SK-N-SH (cell line): ENCODE measurements at regions not wholly inside any gene's neighbourhood (a gene's known extent, or its start where the extent isn't known, plus 50 kb on each side); places are given as distances from the start of the nearest gene placed in this dataset.

ENCODE experiments used
- TAF1 ChIP-seq: IDR thresholded peaks from 2 replicates; pipeline ENCODE4 v1.6.1; 2012; ENCODE audit warnings: low read depth, mild to moderate bottlenecking, low read length, moderate library complexity, borderline replicate concordance
- TF ChIP-seq, protein P1 (sequence below): fragments of 200-600 bp; sonication (generic); IDR thresholded peaks from 2 replicates; pipeline ENCODE4 v1.6.1; 2017; ENCODE audit warnings: antibody characterized with exemption, mild to moderate bottlenecking, moderate library complexity
- TF ChIP-seq, protein P2 (sequence below): IDR thresholded peaks from 2 replicates; pipeline ENCODE4 v1.4.0; 2012; ENCODE audit warnings: low read depth, borderline replicate concordance
- TF ChIP-seq, protein P3 (sequence below): IDR thresholded peaks from 2 replicates; pipeline ENCODE4 v1.6.1; 2012; ENCODE audit warnings: mild to moderate bottlenecking, low read depth, low read length, moderate library complexity

DNA sequence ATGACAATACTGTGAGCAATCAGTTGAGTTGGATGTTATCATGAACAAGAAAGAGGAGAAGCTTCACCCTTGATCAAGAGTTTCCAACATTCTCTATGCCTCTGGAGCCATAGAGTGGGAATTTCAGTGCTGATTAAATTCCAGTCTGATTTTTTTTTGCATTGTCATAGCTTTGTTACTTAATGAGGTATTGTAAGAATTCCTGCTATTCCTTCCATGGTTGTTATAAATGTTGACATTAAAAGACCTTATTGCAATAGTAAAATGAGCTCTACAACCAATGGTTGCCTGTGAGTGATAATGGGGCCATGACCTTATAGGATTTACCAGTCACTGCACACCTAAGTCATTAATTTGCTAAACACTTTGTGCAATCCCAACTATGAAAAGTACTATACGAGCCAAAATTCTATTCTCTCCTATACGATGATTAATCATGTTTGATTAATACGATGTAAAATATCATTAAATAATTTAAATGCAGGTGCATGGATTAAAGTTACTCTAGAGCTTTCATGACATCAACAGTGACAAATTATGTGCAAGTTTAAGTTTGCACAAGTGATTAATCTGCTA is 353.2 kb upstream of the KLF6 start:
- TF ChIP-seq, protein P1, sequence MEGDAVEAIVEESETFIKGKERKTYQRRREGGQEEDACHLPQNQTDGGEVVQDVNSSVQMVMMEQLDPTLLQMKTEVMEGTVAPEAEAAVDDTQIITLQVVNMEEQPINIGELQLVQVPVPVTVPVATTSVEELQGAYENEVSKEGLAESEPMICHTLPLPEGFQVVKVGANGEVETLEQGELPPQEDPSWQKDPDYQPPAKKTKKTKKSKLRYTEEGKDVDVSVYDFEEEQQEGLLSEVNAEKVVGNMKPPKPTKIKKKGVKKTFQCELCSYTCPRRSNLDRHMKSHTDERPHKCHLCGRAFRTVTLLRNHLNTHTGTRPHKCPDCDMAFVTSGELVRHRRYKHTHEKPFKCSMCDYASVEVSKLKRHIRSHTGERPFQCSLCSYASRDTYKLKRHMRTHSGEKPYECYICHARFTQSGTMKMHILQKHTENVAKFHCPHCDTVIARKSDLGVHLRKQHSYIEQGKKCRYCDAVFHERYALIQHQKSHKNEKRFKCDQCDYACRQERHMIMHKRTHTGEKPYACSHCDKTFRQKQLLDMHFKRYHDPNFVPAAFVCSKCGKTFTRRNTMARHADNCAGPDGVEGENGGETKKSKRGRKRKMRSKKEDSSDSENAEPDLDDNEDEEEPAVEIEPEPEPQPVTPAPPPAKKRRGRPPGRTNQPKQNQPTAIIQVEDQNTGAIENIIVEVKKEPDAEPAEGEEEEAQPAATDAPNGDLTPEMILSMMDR = no peak
- TF ChIP-seq, protein P2, sequence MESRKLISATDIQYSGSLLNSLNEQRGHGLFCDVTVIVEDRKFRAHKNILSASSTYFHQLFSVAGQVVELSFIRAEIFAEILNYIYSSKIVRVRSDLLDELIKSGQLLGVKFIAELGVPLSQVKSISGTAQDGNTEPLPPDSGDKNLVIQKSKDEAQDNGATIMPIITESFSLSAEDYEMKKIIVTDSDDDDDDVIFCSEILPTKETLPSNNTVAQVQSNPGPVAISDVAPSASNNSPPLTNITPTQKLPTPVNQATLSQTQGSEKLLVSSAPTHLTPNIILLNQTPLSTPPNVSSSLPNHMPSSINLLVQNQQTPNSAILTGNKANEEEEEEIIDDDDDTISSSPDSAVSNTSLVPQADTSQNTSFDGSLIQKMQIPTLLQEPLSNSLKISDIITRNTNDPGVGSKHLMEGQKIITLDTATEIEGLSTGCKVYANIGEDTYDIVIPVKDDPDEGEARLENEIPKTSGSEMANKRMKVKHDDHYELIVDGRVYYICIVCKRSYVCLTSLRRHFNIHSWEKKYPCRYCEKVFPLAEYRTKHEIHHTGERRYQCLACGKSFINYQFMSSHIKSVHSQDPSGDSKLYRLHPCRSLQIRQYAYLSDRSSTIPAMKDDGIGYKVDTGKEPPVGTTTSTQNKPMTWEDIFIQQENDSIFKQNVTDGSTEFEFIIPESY = no peak
- TF ChIP-seq TAF1 = no peak
- TF ChIP-seq, protein P3, sequence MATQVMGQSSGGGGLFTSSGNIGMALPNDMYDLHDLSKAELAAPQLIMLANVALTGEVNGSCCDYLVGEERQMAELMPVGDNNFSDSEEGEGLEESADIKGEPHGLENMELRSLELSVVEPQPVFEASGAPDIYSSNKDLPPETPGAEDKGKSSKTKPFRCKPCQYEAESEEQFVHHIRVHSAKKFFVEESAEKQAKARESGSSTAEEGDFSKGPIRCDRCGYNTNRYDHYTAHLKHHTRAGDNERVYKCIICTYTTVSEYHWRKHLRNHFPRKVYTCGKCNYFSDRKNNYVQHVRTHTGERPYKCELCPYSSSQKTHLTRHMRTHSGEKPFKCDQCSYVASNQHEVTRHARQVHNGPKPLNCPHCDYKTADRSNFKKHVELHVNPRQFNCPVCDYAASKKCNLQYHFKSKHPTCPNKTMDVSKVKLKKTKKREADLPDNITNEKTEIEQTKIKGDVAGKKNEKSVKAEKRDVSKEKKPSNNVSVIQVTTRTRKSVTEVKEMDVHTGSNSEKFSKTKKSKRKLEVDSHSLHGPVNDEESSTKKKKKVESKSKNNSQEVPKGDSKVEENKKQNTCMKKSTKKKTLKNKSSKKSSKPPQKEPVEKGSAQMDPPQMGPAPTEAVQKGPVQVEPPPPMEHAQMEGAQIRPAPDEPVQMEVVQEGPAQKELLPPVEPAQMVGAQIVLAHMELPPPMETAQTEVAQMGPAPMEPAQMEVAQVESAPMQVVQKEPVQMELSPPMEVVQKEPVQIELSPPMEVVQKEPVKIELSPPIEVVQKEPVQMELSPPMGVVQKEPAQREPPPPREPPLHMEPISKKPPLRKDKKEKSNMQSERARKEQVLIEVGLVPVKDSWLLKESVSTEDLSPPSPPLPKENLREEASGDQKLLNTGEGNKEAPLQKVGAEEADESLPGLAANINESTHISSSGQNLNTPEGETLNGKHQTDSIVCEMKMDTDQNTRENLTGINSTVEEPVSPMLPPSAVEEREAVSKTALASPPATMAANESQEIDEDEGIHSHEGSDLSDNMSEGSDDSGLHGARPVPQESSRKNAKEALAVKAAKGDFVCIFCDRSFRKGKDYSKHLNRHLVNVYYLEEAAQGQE = no peak
